ENCODE measurements at regions not wholly inside any gene's neighbourhood (a gene's known extent, or its start where the extent isn't known, plus 50 kb on each side); places are given as distances from the start of the nearest gene placed in this dataset.

DNA sequence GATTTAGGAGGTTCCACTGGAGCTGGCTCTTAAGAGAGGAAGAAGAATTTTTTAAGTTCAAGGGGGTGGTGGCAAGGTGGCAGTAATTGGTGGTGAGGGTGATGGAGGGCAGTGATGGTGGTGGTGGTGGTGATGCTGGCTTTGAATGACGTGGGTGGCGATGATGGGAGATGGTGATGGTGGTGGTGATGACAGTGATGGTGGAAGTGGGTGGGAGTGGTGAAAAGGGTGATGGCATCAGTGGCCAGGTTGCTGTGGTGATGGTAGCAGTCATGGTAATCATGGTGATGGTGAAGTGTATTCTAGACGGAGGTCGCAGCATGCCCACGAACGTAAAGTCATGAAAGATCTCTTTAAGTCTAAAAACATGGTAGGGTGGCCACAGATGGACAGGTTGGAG is 197.3 kb downstream of the PTEN start:
- DNase-seq: no peak

GRCh38 chr10:88062385-88062784 is 199.0 kb downstream of the PTEN start:
- DNase-seq: no peak

DNA sequence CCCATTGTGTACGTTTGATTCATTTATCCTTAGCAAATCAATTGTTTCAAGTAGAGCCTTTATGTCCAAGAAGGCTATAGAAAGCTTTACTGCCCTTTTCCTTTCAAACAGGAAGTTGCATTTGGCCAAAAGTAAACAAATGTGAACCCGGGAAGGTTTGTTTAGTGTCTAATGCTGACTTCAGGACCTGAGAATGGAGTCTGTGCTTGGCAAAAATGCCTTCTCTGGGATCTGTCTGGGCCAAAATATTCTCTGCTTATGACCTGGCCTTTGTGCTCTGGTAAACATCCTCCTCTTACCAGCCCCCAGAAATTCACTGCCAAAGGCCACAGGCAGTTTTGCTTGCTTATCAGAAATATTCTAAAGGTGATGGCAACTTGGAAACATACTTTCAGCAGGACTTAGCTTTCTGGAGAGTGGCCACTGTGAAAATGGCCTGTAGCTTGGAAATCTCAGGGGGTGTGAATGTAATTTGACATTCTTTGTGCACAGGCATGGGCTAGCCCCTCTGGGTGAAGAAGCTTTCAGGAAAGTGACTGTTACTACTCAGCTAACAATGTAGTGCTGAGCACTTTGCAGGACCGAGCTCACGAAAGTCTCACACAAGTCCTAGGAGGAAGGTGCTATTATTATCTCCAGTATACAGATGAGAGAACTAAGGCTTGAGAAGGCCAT is 199.5 kb downstream of the PTEN start:
- DNase-seq: no peak

- no peak for DNase-seq
Observed at GRCh38 chr10:88063861-88064557, 200.6 kb downstream of the PTEN start.

- no peak for DNase-seq
Observed at GRCh38 chr10:88064608-88065382, 201.4 kb downstream of the PTEN start.

- no peak for DNase-seq
Observed at GRCh38 chr10:88065383-88066049, 202.1 kb downstream of the PTEN start.

DNA sequence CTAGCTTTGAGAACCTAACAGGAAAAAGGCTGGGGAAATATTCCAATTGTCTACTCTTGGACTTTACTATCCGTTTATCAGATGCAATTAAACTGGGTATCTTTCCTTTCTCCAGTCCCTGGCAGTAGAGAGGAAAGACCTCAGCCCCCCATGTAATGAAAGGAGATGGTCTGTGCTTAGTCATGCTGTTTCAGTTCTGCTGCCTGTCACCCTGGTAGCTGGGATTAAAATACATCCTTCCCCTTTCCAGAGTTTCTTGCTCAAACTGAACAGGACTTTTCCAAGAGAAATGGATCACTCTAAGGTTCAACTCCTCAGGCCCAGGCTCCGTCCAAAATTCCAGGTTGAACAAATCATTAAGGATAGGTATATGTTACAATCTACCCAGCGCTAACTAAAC is 202.9 kb downstream of the PTEN start:
- no peak for DNase-seq

DNA sequence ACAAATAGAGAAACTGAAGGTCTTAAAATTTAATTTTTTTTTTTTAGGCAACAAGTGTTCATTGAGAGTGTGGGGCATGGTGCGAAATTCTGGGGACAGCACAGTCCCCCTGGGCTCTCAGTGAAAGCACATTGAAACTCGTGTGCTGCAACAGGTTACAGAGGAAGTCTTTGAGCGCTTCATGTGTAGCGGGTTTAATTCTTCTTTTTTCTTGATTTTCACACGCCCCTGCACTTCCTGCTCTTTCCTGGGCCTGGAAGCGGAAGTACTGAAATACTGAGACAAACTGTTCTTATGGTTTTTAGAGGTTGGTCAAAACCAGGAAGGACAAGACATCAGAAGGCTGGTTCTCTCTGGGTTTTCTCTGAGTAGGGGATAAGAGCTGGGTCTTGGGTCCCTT is 203.5 kb downstream of the PTEN start:
- no peak for DNase-seq

DNA sequence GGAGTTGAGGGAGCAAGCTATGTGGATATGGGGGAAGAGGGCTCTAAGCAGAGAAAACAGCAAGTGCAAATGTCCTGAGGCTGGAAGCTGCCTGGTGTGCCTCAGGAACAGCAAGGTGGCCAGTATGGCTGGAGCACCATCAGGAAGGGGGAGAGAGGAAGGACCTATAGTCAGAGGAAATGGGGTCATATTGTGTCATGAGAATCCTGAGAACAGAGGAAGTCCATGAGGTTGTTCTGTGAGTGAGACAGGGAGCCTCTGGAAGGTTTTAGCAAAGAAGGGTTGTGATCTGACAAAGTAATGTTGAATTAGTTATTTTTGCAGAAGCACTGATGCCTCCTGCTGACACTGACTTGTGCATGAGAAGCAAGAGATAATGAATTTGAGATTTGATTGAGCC is 204.3 kb downstream of the PTEN start:
- no peak for DNase-seq

- DNase-seq: no peak
Observed at GRCh38 chr10:88069338-88069737, 205.9 kb downstream of the PTEN start.

DNA sequence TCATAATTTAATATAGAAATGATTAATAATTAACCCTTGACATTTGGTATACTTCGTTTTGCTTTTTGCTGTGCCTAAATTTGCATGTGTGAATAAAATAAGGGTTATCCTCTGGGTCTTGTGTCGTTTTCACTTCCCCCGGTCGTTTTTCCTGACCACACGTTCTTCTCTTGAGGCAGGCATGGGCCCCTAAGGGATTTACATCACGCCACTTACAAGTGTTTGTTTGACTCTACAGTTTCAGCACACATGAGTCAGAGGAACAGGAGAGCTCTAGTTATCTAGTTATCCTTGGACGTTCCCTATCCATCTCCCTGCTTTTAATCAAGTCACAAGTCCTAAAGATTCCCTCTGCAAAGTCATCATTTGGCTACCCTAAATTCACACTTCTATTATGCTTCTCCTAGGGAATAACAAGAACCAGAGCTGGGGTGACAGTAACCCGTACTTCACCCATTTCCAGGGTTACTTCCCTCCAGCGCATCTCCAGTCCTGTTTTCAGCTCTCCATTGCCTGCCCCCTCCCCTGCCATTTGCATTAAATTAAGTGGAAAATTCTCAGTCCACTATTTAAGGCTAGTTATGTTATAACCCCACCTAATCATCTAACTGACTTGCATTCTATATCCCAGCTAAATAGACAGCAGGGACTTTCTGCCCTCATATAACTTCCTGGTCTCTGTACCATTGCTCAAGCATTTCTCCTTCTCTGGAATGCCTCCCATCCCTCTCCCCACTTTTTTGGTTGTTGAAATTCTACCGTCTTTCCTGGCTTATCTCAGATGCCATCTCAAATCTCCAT is 206.9 kb downstream of the PTEN start:
- no peak for DNase-seq

GRCh38 chr10:88071879-88072278 is 208.5 kb downstream of the PTEN start:
- no peak for DNase-seq

DNA sequence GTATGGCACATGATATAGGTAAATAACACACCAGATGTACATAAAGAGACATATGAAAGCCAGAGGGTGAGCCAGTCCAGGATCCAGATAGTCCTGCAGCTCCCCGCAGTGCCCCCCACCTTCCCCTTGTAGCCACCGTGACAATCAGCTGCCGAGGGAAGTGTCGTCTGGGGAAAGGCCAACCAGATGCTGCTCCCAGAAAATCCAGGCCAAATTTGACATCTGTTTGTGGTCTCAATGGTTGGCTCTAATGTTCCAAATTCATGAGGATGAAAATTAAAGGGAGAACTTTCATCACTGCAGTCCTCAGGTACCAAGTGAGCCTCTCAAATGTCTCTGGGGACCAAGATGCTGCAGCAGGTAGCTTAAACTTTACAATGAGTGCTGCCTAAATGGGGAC is 210.3 kb downstream of the PTEN start:
- no peak for DNase-seq

DNA sequence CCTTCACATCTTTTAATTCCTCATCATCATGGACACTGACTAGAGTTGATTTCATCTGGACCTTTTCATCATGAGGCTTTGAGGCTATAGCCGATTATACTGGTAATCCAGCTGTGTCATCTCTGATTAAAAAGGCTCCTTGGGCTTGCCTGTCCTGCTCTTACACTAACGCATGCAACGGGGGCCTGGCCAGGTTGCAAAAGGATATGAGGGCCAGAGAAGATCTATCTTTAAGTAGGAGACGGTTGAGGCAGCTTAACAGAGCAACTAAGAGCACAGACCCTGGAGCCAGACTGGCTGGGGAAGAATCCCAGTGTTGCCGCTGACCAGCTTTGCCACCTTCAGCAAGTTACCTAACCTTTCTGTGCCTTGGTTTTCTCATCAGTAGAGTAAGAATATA is 211.5 kb downstream of the PTEN start:
- DNase-seq: no peak

DNA sequence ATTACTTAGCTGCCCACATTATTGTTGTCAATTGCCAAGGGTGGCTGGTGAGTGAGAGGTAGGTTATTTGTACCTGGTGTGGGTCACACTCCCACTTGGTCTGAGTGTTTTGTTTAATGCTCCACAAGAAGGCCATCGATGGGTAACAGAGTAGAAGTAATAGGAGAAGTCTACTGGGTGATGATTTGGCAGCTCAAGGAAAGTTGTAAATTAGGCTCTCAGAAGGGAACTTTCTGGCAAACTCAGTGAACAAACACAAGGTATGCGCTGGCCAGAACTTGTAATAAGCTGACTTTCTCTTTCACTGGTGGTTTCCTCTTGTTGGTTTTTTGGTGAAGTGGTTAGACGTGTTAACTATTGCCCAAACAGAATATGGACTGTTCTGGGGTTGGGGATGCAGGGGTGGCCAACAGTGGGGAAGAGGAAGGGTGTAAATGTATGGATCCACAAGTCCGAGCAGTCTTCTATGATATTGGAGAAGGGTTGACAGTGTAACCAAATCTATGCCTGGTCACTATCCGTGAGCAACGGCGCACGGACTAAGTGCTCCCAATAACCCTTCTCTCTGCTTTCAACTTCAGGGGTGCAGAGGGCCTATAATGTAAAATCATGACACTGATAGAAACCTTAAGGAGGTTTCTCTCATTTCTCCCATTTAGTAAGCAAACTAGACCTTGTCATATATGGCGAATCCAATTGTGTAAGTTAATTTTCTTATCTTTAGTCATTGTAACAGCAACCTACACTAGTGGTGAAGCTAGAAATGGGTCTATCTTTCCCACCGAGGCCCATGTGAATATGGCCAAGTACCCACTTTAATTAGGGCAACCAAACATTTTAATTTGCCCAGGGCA is 212.8 kb downstream of the PTEN start:
- DNase-seq: no peak

DNA sequence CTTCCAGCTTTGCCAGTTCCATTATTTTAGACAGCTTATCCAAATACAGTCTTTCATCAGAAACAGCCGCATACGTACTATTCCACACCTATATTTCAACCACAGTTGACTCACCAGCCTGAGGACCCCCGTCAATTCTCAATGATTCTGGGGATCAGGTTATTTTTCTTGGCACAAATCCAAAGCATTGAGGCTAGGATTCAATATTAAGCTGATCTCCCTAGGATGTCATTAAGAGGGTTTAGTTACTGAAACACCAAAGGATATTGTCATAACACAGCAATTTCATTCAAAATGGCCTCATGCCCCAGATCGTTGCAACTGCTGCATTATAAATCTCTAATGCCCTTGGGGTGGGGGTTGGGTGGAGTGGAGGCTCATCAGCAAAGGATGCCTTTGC is 214.6 kb downstream of the PTEN start:
- no peak for DNase-seq

- DNase-seq: no peak
Observed at GRCh38 chr10:88080213-88080612, 216.8 kb downstream of the PTEN start.

GRCh38 chr10:88081457-88082054 is 218.1 kb downstream of the PTEN start:
- no peak for DNase-seq

DNA sequence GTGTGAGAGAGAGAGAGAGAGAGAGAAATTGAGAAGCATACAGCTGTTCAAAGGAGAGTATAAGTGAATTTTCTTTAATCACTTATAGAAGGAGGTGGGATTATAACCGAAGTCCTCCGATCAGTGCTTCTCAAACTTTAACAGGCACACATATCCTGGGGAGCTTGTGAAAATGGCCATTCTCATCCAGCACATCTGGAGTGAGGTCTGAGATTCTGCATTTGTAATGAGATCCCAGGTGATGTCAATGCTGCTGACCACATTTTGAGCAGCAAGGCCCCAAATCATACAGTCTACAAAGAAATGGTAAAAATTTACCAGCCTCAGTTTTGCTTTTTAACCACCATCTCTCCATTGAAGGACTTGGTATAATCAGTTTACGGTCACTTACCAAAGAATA is 219.0 kb downstream of the PTEN start:
- DNase-seq: no peak

GRCh38 chr10:88082806-88083596 is 219.6 kb downstream of the PTEN start:
- no peak for DNase-seq
